Duodenal mucosa (tissue), 2 donors: ENCODE measurements at regions not wholly inside any gene's neighbourhood (a gene's known extent, or its start where the extent isn't known, plus 50 kb on each side); places are given as distances from the start of the nearest gene placed in this dataset.

ENCODE experiments used
- H3K27ac ChIP-seq: one replicate; pipeline ENCODE4 v1.7.0; 2013; ENCODE audit warnings: low read depth, low read length
- H3K27me3 ChIP-seq, 2 donors: one replicate each; pipeline ENCODE4 v1.7.0; 2013; ENCODE audit warnings: low read length in 2 of 2, control low read depth in 1 of 2; ENCODE audit not compliant: insufficient read depth in 2 of 2, control insufficient read depth in 1 of 2
- H3K36me3 ChIP-seq, 2 donors: one replicate each; pipeline ENCODE4 v1.7.0; 2013; ENCODE audit warnings: low read length in 2 of 2, control low read depth in 1 of 2; ENCODE audit not compliant: insufficient read depth in 2 of 2, control insufficient read depth in 1 of 2
- H3K4me1 ChIP-seq, 2 donors: one replicate each; pipeline ENCODE4 v1.7.0; 2013; ENCODE audit warnings: low read length in 2 of 2, control low read depth in 1 of 2; ENCODE audit not compliant: insufficient read depth in 2 of 2, control insufficient read depth in 1 of 2
- H3K4me3 ChIP-seq, 2 donors: one replicate each; pipeline ENCODE4 v1.7.0; 2013; ENCODE audit warnings: low read length in 2 of 2, low read depth in 1 of 2
- H3K9ac ChIP-seq, 2 donors: one replicate each; pipeline ENCODE4 v1.7.0; 2013; ENCODE audit warnings: low read length in 2 of 2, low read depth in 1 of 2
- H3K9me3 ChIP-seq, 2 donors: one replicate each; pipeline ENCODE4 v1.7.0; 2013; ENCODE audit warnings: low read length in 2 of 2, control low read depth in 1 of 2; ENCODE audit not compliant: control insufficient read depth in 1 of 2

GRCh38 chr13:32955881-32956594 lies 60.2 kb upstream of the KL start:
- no peaks in the 10 kb centered on the region for H3K4me1 ChIP-seq
- no peak overlapping the region for H3K27ac ChIP-seq
- no peaks in the 10 kb centered on the region for H3K27me3 ChIP-seq
- H3K9me3 ChIP-seq: no peaks in the 10 kb centered on the region
- H3K4me3 ChIP-seq: no peak overlapping the region
- no peak overlapping the region for H3K9ac ChIP-seq
- H3K36me3 ChIP-seq: no peaks in the 10 kb centered on the region

- Histone ChIP-seq H3K9ac (no peak overlapping the region), H3K9me3 (no peaks in the 10 kb centered on the region)
Measured at GRCh38 chr13:32956595-32956933, 59.7 kb upstream of the KL start.

GRCh38 chr13:32960626-32961025 lies 55.6 kb upstream of the KL start:
- H3K9me3 ChIP-seq: no peaks in the 10 kb centered on the region
- H3K36me3 ChIP-seq: no peaks in the 10 kb centered on the region
- no peak overlapping the region for H3K9ac ChIP-seq
- H3K27ac ChIP-seq: no peak overlapping the region
- H3K4me1 ChIP-seq: no peaks in the 10 kb centered on the region
- no peak overlapping the region for H3K4me3 ChIP-seq
- no peaks in the 10 kb centered on the region for H3K27me3 ChIP-seq

More at GRCh38 chr13:32956595-32956933, 59.7 kb upstream of the KL start:
- Histone ChIP-seq H3K4me3 (no peak overlapping the region), H3K36me3 (no peaks in the 10 kb centered on the region), H3K27me3 (no peaks in the 10 kb centered on the region), H3K27ac (no peak overlapping the region), H3K4me1 (no peaks in the 10 kb centered on the region)

- Histone ChIP-seq H3K27me3 (no peaks in the 10 kb centered on the region), H3K4me3 (no peak overlapping the region), H3K36me3 (no peaks in the 10 kb centered on the region), H3K27ac (no peak overlapping the region), H3K9ac (no peak overlapping the region), H3K4me1 (no peaks in the 10 kb centered on the region), H3K9me3 (no peaks in the 10 kb centered on the region)
Measured at GRCh38 chr13:32961724-32962123, 54.5 kb upstream of the KL start.

GRCh38 chr13:32962342-32962741 lies 53.9 kb upstream of the KL start:
- Histone ChIP-seq H3K9ac (no peak overlapping the region), H3K27me3 (no peaks in the 10 kb centered on the region), H3K4me1 (no peaks in the 10 kb centered on the region), H3K4me3 (no peak overlapping the region), H3K27ac (no peak overlapping the region), H3K36me3 (no peaks in the 10 kb centered on the region), H3K9me3 (no peaks in the 10 kb centered on the region)

GRCh38 chr13:32964987-32965386 lies 51.2 kb upstream of the KL start:
- H3K9ac ChIP-seq: no peak overlapping the region
- no peaks in the 10 kb centered on the region for H3K27me3 ChIP-seq
- no peak overlapping the region for H3K27ac ChIP-seq
- no peaks in the 10 kb centered on the region for H3K36me3 ChIP-seq
- H3K9me3 ChIP-seq: no peaks in the 10 kb centered on the region
- H3K4me1 ChIP-seq: no peaks in the 10 kb centered on the region
- H3K4me3 ChIP-seq: no peak overlapping the region
